ENCODE measurements at regions not wholly inside any gene's neighbourhood (a gene's known extent, or its start where the extent isn't known, plus 50 kb on each side); places are given as distances from the start of the nearest gene placed in this dataset.

DNA sequence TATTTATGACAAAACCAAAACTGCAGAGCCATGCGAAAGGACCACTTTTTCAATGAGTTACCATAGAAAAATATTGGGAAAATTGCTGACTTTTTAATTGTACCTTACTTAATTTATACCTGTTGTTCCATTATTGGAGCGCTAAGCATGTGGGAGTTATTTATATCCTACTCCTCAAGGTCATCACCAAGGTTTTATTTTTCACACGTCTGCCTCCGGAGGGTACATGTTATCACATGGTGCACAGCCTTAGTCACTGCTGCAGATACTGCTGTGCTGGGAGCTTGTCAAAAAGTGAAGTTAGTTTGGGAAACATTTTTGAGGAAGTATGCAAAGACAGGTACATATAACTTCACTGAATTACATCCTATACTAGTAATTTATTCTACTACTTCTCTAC is 1444.3 kb downstream of the AACS start:
- TF ChIP-seq, protein P1, sequence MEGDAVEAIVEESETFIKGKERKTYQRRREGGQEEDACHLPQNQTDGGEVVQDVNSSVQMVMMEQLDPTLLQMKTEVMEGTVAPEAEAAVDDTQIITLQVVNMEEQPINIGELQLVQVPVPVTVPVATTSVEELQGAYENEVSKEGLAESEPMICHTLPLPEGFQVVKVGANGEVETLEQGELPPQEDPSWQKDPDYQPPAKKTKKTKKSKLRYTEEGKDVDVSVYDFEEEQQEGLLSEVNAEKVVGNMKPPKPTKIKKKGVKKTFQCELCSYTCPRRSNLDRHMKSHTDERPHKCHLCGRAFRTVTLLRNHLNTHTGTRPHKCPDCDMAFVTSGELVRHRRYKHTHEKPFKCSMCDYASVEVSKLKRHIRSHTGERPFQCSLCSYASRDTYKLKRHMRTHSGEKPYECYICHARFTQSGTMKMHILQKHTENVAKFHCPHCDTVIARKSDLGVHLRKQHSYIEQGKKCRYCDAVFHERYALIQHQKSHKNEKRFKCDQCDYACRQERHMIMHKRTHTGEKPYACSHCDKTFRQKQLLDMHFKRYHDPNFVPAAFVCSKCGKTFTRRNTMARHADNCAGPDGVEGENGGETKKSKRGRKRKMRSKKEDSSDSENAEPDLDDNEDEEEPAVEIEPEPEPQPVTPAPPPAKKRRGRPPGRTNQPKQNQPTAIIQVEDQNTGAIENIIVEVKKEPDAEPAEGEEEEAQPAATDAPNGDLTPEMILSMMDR (IDR thresholded peaks at IDR 0.05; ENCODE audit: extremely low read depth, low read depth, low read length), result no peak
- no peaks in the 10 kb centered on the region for H3K4me1 ChIP-seq (ENCODE audit: insufficient read depth, low read length)
- H3K27ac ChIP-seq (ENCODE audit: low read depth, low read length), result no peak overlapping the region
- no peaks in the 10 kb centered on the region for H3K36me3 ChIP-seq (ENCODE audit: insufficient read depth, low read length)
- no peaks in the 10 kb centered on the region for H3K27me3 ChIP-seq (ENCODE audit: insufficient read depth, low read length)
- no peak overlapping the region for H3K4me2 ChIP-seq (ENCODE audit: insufficient read depth, low read length)
- no peak overlapping the region for H2AFZ ChIP-seq (ENCODE audit: low read length)
- no peaks in the 10 kb centered on the region for H4K20me1 ChIP-seq (ENCODE audit: insufficient read depth, low read length)
- no peak overlapping the region for H3K4me3 ChIP-seq (ENCODE audit: insufficient read depth, low read length)
- H3K9me3 ChIP-seq (ENCODE audit: low read depth, low read length), result no peaks in the 10 kb centered on the region
- DNase-seq (ENCODE audit: insufficient read length, low spot score, missing footprints), result no peak
- H3K79me2 ChIP-seq (ENCODE audit: insufficient read depth, low read length), result no peaks in the 10 kb centered on the region

GRCh38 chr12:126510630-126511029 is 1445.4 kb downstream of the AACS start:
- no peaks in the 10 kb centered on the region for H3K36me3 ChIP-seq (ENCODE audit: insufficient read depth, low read length)
- DNase-seq (ENCODE audit: insufficient read length, low spot score, missing footprints), result no peak
- H3K4me3 ChIP-seq (ENCODE audit: insufficient read depth, low read length), result no peak overlapping the region
- H3K27ac ChIP-seq (ENCODE audit: low read depth, low read length), result no peak overlapping the region
- H3K79me2 ChIP-seq (ENCODE audit: insufficient read depth, low read length), result no peaks in the 10 kb centered on the region
- TF ChIP-seq, protein P1 (IDR thresholded peaks at IDR 0.05; ENCODE audit: extremely low read depth, low read depth, low read length), result no peak
- H2AFZ ChIP-seq (ENCODE audit: low read length), result no peak overlapping the region
- H4K20me1 ChIP-seq (ENCODE audit: insufficient read depth, low read length), result no peaks in the 10 kb centered on the region
- no peaks in the 10 kb centered on the region for H3K9me3 ChIP-seq (ENCODE audit: low read depth, low read length)
- no peak overlapping the region for H3K4me2 ChIP-seq (ENCODE audit: insufficient read depth, low read length)
- no peaks in the 10 kb centered on the region for H3K4me1 ChIP-seq (ENCODE audit: insufficient read depth, low read length)
- no peaks in the 10 kb centered on the region for H3K27me3 ChIP-seq (ENCODE audit: insufficient read depth, low read length)

DNA sequence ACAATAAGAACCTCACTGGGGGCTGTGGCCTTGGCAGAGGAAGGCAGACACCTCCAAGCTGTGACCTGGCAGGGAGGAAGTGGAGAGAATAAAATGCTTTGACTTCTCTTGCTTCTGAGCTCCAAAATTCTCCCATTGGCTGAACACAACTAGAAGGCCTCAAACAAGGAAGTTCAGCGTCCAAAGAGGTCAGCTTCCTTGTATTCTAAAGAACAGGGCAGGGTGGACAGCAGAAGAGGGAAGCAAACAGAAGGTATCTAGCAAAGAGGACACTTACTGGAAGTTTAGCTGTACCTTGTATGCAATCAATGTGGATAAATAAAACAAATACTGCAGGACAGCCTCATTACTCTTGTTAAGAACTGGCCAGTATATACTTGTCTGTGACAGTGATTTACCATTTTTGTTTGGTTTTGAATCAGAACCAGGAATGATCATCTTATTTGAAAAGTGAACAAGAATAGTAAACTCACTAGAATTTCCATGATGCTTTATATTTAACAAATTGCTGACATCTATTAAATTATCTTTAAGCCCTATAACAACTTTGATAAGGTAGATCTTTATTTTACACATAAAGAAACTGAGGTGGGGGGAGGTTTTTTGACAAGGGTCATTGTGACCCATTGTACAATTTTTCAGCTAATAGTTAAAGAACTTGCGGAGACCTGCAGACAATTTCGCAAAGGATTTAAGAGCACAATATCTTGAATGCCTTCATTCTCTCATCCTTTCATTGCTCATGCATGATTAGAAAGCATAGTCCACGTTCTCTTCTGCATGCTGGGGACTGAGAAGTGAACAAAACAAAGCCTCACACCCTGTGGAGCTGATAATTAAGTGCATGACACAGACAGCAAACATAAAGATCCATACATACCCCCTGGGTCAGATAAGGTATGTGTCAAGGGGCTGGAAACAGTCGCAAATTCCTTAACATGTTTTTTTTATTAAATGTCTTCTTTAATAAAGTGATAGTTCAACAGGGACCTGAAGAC is 1448.0 kb downstream of the AACS start:
- no peaks in the 10 kb centered on the region for H3K79me2 ChIP-seq (ENCODE audit: insufficient read depth, low read length)
- no peaks in the 10 kb centered on the region for H3K4me1 ChIP-seq (ENCODE audit: insufficient read depth, low read length)
- no peaks in the 10 kb centered on the region for H3K36me3 ChIP-seq (ENCODE audit: insufficient read depth, low read length)
- TF ChIP-seq, protein P1 (IDR thresholded peaks at IDR 0.05; ENCODE audit: extremely low read depth, low read depth, low read length), result no peak
- no peaks in the 10 kb centered on the region for H4K20me1 ChIP-seq (ENCODE audit: insufficient read depth, low read length)
- H3K4me3 ChIP-seq (ENCODE audit: insufficient read depth, low read length), result no peak overlapping the region
- no peaks in the 10 kb centered on the region for H3K9me3 ChIP-seq (ENCODE audit: low read depth, low read length)
- H3K4me2 ChIP-seq (ENCODE audit: insufficient read depth, low read length), result no peak overlapping the region
- H3K27ac ChIP-seq (ENCODE audit: low read depth, low read length), result no peak overlapping the region
- peak overlapping the region; percentile 68 for H2AFZ ChIP-seq (ENCODE audit: low read length)
- DNase-seq (ENCODE audit: insufficient read length, low spot score, missing footprints), result no peak
- no peaks in the 10 kb centered on the region for H3K27me3 ChIP-seq (ENCODE audit: insufficient read depth, low read length)

DNA sequence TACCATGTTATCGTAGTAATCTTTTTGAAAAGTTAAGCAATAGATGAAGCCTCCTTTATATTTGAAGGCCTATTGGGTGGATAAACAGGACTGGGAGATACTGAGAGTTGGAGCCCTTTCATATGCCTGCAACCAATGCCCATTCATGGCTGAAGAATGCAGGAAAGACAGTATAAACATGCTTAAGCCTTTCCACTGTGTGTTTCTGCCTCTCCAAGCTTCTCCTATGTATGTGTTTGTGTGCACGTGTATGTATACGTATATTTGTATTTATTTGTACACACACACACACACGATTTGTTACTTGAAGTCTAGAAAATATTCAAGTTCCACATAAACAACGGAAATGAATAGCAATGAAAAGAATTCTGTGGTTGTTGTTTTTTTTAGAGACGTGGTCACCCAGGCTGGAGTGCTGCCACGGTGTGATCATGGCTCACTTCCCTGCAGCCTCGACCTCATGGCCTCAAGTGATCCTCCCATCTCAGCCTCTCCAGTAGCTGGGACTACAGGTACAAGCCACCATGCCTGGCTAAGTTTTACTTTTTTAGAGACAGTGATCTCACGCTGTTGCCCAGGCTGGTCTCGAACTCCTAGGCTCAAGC is 1453.5 kb downstream of the AACS start:
- Histone ChIP-seq H3K27ac (ENCODE audit: low read depth, low read length) (peak overlapping the region; percentile 34), H3K79me2 (ENCODE audit: insufficient read depth, low read length) (no peaks in the 10 kb centered on the region), H3K27me3 (ENCODE audit: insufficient read depth, low read length) (no peaks in the 10 kb centered on the region), H3K36me3 (ENCODE audit: insufficient read depth, low read length) (no peaks in the 10 kb centered on the region), H2AFZ (ENCODE audit: low read length) (peak overlapping the region; percentile 42), H3K9me3 (ENCODE audit: low read depth, low read length) (no peaks in the 10 kb centered on the region), H3K4me3 (ENCODE audit: insufficient read depth, low read length) (no peak overlapping the region), H3K4me1 (ENCODE audit: insufficient read depth, low read length) (no peaks in the 10 kb centered on the region), H4K20me1 (ENCODE audit: insufficient read depth, low read length) (no peaks in the 10 kb centered on the region), H3K4me2 (ENCODE audit: insufficient read depth, low read length) (peak overlapping the region; percentile 36)
- TF ChIP-seq, protein P1 (IDR thresholded peaks at IDR 0.05; ENCODE audit: extremely low read depth, low read depth, low read length), result no peak
- DNase-seq (ENCODE audit: insufficient read length, low spot score, missing footprints), result no peak
